AG04450 (cell line): ENCODE measurements at regions not wholly inside any gene's neighbourhood (a gene's known extent, or its start where the extent isn't known, plus 50 kb on each side); places are given as distances from the start of the nearest gene placed in this dataset.

ENCODE experiments used
- CTCF ChIA-PET: fragments of 300-600, 350-600 bp; formaldehyde crosslinking; extraction: SDS; loops from one replicate; lab custom pipeline; 2022; ENCODE audit warnings: antibody characterized with exemption, inconsistent platforms; lab: Charles Lee
- POLR2A ChIA-PET: fragments of 350-600 bp; formaldehyde crosslinking; extraction: SDS; loops from one replicate; lab custom pipeline; 2021; ENCODE audit warnings: antibody characterized with exemption, inconsistent platforms; lab: Yijun Ruan, JAX
- DNase-seq: peaks from one replicate; pipeline ENCODE4 v3.0.0-alpha.2; 2011; ENCODE audit warnings: low read depth, low spot score
- H3K27ac ChIP-seq: one replicate; pipeline ENCODE4 v1.5.1; 2012; ENCODE audit warnings: low read depth, low read length, control low read depth
- H3K27me3 ChIP-seq: one replicate; pipeline ENCODE4 v1.6.0; 2012; ENCODE audit warnings: low read length; ENCODE audit not compliant: control insufficient read depth, insufficient read depth
- H3K4me3 ChIP-seq: 2 replicates; pipeline ENCODE4 v1.5.1; 2011; ENCODE audit warnings: mild to moderate bottlenecking, low read depth, low read length, control low read depth
- H3K9me3 ChIP-seq: 2 replicates; pipeline ENCODE4 v1.5.1; 2012; ENCODE audit warnings: low read length; ENCODE audit not compliant: control insufficient read depth, insufficient read depth
- CTCF ChIP-seq: IDR thresholded peaks from 2 replicates; pipeline ENCODE4 v1.5.1; 2011; ENCODE audit warnings: low read depth, low read length, control low read depth, inconsistent platforms

DNA sequence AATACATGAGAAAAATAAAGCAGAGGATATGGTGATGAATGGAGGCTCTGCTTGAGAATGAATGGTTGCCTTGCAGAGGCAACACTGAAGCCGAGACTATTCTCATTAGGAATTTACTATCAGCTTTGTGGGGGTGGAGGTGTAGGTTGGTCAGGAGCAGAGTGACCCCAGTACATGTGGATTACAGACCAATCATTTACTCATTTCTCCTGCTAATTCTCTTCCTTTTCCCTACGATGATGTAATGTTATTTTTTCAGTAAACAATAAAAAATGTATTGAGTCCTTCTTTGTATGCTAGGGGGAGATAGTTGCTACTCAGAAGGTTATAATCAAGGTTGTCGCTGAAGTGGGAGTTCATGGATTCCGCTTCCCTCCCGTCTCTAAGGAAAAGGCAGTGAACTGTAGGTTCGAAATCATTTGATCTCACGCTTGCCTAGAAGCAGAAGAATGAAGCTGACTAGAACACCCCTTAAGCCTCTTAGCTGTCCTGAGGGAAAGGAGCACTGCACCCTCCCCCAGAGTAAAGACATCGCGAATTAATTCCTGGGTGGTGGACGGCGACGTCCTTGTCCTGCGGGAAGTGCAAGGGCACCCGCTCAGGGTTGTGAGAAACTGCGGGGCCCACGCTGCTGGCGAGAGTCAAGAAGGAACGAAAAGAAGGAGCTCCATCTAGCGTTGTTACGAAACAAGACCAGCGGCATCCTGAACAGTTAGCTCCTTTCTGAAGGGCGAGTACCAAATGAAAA lies 213.2 kb upstream of the PFN2 start:
- ChIA-PET CTCF (interaction anchor here (0.6 to 3.0 kb wide), 36 partner anchors 10 to 313 kb away, joined by 3 to 96 read pairs (median 4); partner anchors contain the start of gene PFN2), POLR2A (interaction anchor here (0.9 to 1.2 kb wide), 6 partner anchors 36 to 225 kb away, joined by 3 to 11 read pairs (median 7); partner anchors contain the start of genes PFN2 and TSC22D2)
- no peaks in the 10 kb centered on the region for H3K9me3 ChIP-seq
- H3K27me3 ChIP-seq = no peaks in the 10 kb centered on the region
- peak overlapping the region; percentile 57 for H3K4me3 ChIP-seq
- H3K27ac ChIP-seq = no peak overlapping the region
- peak; percentile 46 for DNase-seq
- peak; percentile 81 for TF ChIP-seq CTCF

DNA sequence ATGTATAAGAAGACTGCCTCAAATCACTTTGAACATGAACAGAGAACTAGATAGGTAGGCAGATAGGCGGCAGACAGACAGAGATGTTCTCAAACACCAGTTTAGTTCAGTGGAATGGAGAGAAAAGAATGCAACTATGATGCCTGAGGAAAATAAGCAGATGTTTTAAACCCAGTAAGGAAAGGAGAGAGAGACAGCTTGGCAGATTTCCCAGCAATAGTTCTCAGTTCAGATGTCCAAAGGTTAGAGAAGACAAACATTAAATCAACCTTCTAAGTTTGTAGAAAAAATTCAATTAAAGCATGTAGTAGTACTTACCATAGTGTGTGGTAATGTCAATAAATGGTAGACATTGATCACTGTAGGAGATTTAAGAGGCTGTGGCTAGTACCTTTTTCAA lies 209.6 kb upstream of the PFN2 start:
- no peak for TF ChIP-seq CTCF
- Histone ChIP-seq H3K4me3 (no peak overlapping the region), H3K9me3 (no peaks in the 10 kb centered on the region), H3K27me3 (no peaks in the 10 kb centered on the region), H3K27ac (no peak overlapping the region)
- DNase-seq = peak; percentile 75
- ChIA-PET CTCF (interaction anchor here (0.6 to 3.7 kb wide), 3 partner anchors 161 to 213 kb away, joined by 3 to 13 read pairs (median 9); no protein-coding TSS in a partner anchor), POLR2A (no interaction called here)

- Histone ChIP-seq H3K9me3 (no peaks in the 10 kb centered on the region), H3K27me3 (no peaks in the 10 kb centered on the region), H3K27ac (no peak overlapping the region), H3K4me3 (no peak overlapping the region)
- no peak for TF ChIP-seq CTCF
- no peak for DNase-seq
- POLR2A ChIA-PET = interaction anchor here (0.9 kb wide), 1 partner anchor 32 kb away, joined by 3 read pairs; no protein-coding TSS in a partner anchor
- CTCF ChIA-PET = interaction anchor here (1.2 to 3.7 kb wide), 3 partner anchors 210 to 242 kb away, joined by 4 to 13 read pairs (median 9); no protein-coding TSS in a partner anchor
Measured at GRCh38 chr3:150179330-150179729, 208.6 kb upstream of the PFN2 start.

DNA sequence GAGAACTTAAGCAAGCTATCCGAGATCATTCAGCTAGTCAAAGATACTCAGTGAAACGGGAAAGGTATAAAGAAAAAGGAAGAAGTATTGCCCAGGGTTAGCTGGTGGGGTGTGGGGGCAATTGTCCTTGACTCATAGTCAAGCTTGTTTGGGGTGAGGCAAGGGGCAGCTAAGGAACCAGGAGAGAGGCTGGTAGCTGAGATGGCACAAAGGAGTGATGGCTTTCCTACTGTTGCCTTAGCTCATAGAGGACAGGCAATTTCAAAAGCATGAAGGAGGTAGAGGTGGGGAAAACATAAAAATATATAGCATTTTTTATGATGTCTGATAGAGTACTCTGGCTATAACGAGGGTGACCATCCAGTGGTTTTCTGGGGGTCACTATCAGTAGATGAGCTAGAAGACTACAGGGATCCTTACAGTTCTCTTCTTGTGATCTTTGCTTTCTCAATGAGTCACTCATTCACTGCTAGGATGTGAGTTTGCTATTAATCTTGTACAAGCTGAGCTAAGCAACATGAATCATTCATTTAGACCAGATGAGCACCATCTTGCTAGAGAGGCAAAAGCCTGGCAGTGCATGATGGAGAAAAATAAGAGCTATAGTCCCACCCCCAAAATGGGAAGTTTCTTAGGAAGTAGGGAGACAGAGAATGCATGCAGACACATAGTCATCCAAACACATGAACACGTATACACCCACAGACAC lies 207.1 kb upstream of the PFN2 start:
- H3K9me3 ChIP-seq = no peaks in the 10 kb centered on the region
- ChIA-PET POLR2A (interaction anchor here (0.8 to 1.1 kb wide), 2 partner anchors 30 to 49 kb away, joined by 3 to 4 read pairs; no protein-coding TSS in a partner anchor), CTCF (interaction anchor here (0.8 to 3.7 kb wide), 5 partner anchors 43 to 298 kb away, joined by 3 to 13 read pairs (median 4); no protein-coding TSS in a partner anchor)
- no peak overlapping the region for H3K4me3 ChIP-seq
- H3K27me3 ChIP-seq = no peaks in the 10 kb centered on the region
- TF ChIP-seq CTCF = no peak
- DNase-seq = peak; percentile 10
- no peak overlapping the region for H3K27ac ChIP-seq
